ENCODE measurements at regions not wholly inside any gene's neighbourhood (a gene's known extent, or its start where the extent isn't known, plus 50 kb on each side); places are given as distances from the start of the nearest gene placed in this dataset.
A peak's percentile ranks its signal among the peaks of the same experiment; 100 is the strongest.

- H2BK15ac ChIP-seq (ENCODE audit: low read depth, low read length), result no peak overlapping the region
- H3K27me3 ChIP-seq (ENCODE audit: insufficient read depth, low read length), result no peaks in the 10 kb centered on the region
- no peak overlapping the region for H3K4ac ChIP-seq (ENCODE audit: low read depth, low read length)
- H2AK5ac ChIP-seq (ENCODE audit: insufficient read length, low read length), result no peak overlapping the region
- H3K27me3 Mint-ChIP-seq (ENCODE audit: low read depth), result no peaks in the 10 kb centered on the region; the same call in 1 of the 2 replicates
- no peaks in the 10 kb centered on the region for H3K79me2 ChIP-seq (ENCODE audit: insufficient read depth, low read length)
- DNase-seq, result no peak
- H3K14ac ChIP-seq (ENCODE audit: insufficient read depth, low read length), result no peak overlapping the region
- H3K36me3 Mint-ChIP-seq (ENCODE audit: insufficient read depth in 1 of 3, low read depth in 3 of 3), result peaks cover 0 to 4% (median 0%) of the 10 kb centered on the region in 3 experiments; a peak in 1 of 7 replicates
- H3K9ac ChIP-seq (ENCODE audit: extremely low read depth, insufficient read length, low read length), result no peak overlapping the region
- no peaks in the 10 kb centered on the region for H3K4me1 Mint-ChIP-seq
- no peak overlapping the region for H4K5ac ChIP-seq (ENCODE audit: insufficient read length, low read depth, low read length)
- H2BK20ac ChIP-seq (ENCODE audit: low read depth, low read length, poor library complexity, severe bottlenecking), result no peak overlapping the region
- peak overlapping the region in 1 of 3 experiments; percentile 54; a peak in 1 of 7 replicates for H3K27ac Mint-ChIP-seq
- no peak overlapping the region for H3K4me2 ChIP-seq (ENCODE audit: insufficient read depth, insufficient read length, low read length)
- no peak overlapping the region for H2BK12ac ChIP-seq (ENCODE audit: insufficient read length, low read depth, low read length)
- no peak overlapping the region for H4K91ac ChIP-seq (ENCODE audit: insufficient read length, low read depth, low read length)
- no peaks in the 10 kb centered on the region for H4K20me1 ChIP-seq (ENCODE audit: control insufficient read depth, insufficient read depth, insufficient read length)
- H3K4me1 ChIP-seq (ENCODE audit: insufficient read depth, low read length), result no peaks in the 10 kb centered on the region
- no peak overlapping the region for H4K8ac ChIP-seq (replicated peaks; ENCODE audit: insufficient read length, low read depth, low read length)
- no peak overlapping the region for H3T11ph ChIP-seq (ENCODE audit: low read length)
- no peaks in the 10 kb centered on the region; a peak in 1 of 5 replicates for H3K9me3 Mint-ChIP-seq
- H3K4me3 Mint-ChIP-seq, result no peak overlapping the region
- no peak overlapping the region for H2BK5ac ChIP-seq (ENCODE audit: insufficient read length, low read length)
- H3K18ac ChIP-seq (ENCODE audit: insufficient read length, low read depth, low read length), result no peak overlapping the region
- H2AFZ ChIP-seq (ENCODE audit: low read length), result no peak overlapping the region
- WGBS (ENCODE audit: extremely low coverage, insufficient read length, low lambda C conversion rate), result no CpG with 5 or more reads among the region's 4 CpGs
- H3K9me3 ChIP-seq (ENCODE audit: control insufficient read depth, low read depth, low read length), result no peaks in the 10 kb centered on the region
- H3K56ac ChIP-seq (ENCODE audit: insufficient read length, low read depth, low read length), result no peak overlapping the region
- TF ChIP-seq CTCF (conservative IDR thresholded peaks at IDR 0.05), result no peak
- H3K27ac ChIP-seq (ENCODE audit: insufficient read length, low read depth, low read length), result no peak overlapping the region
- no peak overlapping the region for H2BK120ac ChIP-seq (ENCODE audit: low read depth, low read length, poor library complexity, severe bottlenecking)
- no peaks in the 10 kb centered on the region for H3K23me2 ChIP-seq (ENCODE audit: insufficient read length, low read depth, low read length, poor library complexity, severe bottlenecking)
- H3K23ac ChIP-seq (ENCODE audit: insufficient read length, low read depth, low read length), result no peak overlapping the region
- H3K79me1 ChIP-seq (ENCODE audit: insufficient read depth, low read depth, low read length, poor library complexity, severe bottlenecking), result no peaks in the 10 kb centered on the region
Measured at GRCh38 chr3:17793542-17794195, 51.2 kb upstream of the TBC1D5 start.
